ENCODE measurements at regions not wholly inside any gene's neighbourhood (a gene's known extent, or its start where the extent isn't known, plus 50 kb on each side); places are given as distances from the start of the nearest gene placed in this dataset.

- no peak overlapping the region for H3K4me3 ChIP-seq (ENCODE audit: low read depth, low read length)
- no peak for DNase-seq (ENCODE audit: low read depth)
- TF ChIP-seq CTCF (IDR thresholded peaks at IDR 0.05; ENCODE audit: insufficient read depth, low read depth, low read length, missing control alignments), result no peak
These were observed 341.7 kb downstream of the PRELID2 start for GRCh38 chr5:145493435-145493834.

GRCh38 chr5:145489516-145489915 is 345.6 kb downstream of the PRELID2 start:
- no peak for TF ChIP-seq CTCF (IDR thresholded peaks at IDR 0.05; ENCODE audit: insufficient read depth, low read depth, low read length, missing control alignments)
- no peak overlapping the region for H3K4me3 ChIP-seq (ENCODE audit: low read depth, low read length)
- DNase-seq (ENCODE audit: low read depth), result no peak

GRCh38 chr5:145484158-145484557 is 351.0 kb downstream of the PRELID2 start:
- DNase-seq (ENCODE audit: low read depth), result no peak
- TF ChIP-seq CTCF (IDR thresholded peaks at IDR 0.05; ENCODE audit: insufficient read depth, low read depth, low read length, missing control alignments), result no peak
- no peak overlapping the region for H3K4me3 ChIP-seq (ENCODE audit: low read depth, low read length)

- no peak overlapping the region for H3K4me3 ChIP-seq (ENCODE audit: low read depth, low read length)
- TF ChIP-seq CTCF (IDR thresholded peaks at IDR 0.05; ENCODE audit: insufficient read depth, low read depth, low read length, missing control alignments), result no peak
- no peak for DNase-seq (ENCODE audit: low read depth)
These were observed 351.9 kb downstream of the PRELID2 start for GRCh38 chr5:145483212-145483611.

GRCh38 chr5:145479857-145480256 is 355.3 kb downstream of the PRELID2 start:
- no peak for DNase-seq (ENCODE audit: low read depth)
- TF ChIP-seq CTCF (IDR thresholded peaks at IDR 0.05; ENCODE audit: insufficient read depth, low read depth, low read length, missing control alignments), result no peak

GRCh38 chr5:145479271-145479670 is 355.9 kb downstream of the PRELID2 start:
- no peak overlapping the region for H3K4me3 ChIP-seq (ENCODE audit: low read depth, low read length)
- no peak for DNase-seq (ENCODE audit: low read depth)
- TF ChIP-seq CTCF (IDR thresholded peaks at IDR 0.05; ENCODE audit: insufficient read depth, low read depth, low read length, missing control alignments), result no peak

More at GRCh38 chr5:145479857-145480256, 355.3 kb downstream of the PRELID2 start:
- no peak overlapping the region for H3K4me3 ChIP-seq (ENCODE audit: low read depth, low read length)

- no peak for DNase-seq (ENCODE audit: low read depth)
- no peak overlapping the region for H3K4me3 ChIP-seq (ENCODE audit: low read depth, low read length)
- TF ChIP-seq CTCF (IDR thresholded peaks at IDR 0.05; ENCODE audit: insufficient read depth, low read depth, low read length, missing control alignments), result no peak
These were observed 356.5 kb downstream of the PRELID2 start for GRCh38 chr5:145478651-145479050.
